ENCODE measurements at regions not wholly inside any gene's neighbourhood (a gene's known extent, or its start where the extent isn't known, plus 50 kb on each side); places are given as distances from the start of the nearest gene placed in this dataset.

GRCh38 chr4:156628858-156629257, 342.7 kb downstream of the PDGFC start:
- no peak for DNase-seq
- no peak overlapping the region for H2AK5ac ChIP-seq (ENCODE audit: low read depth, low read length)
- no peaks in the 10 kb centered on the region for H3K27me3 ChIP-seq (ENCODE audit: control insufficient read depth, insufficient read depth, low read length)
- H2BK15ac ChIP-seq (ENCODE audit: low read depth, low read length) = no peak overlapping the region
- in situ Hi-C loops (cut with MboI; ENCODE audit: low sequenced_read_pairs) = no loop called here
- no peak overlapping the region for H4K5ac ChIP-seq (ENCODE audit: low read depth, low read length)
- no peak overlapping the region for H4K91ac ChIP-seq (ENCODE audit: insufficient read depth, low read depth, low read length)
- POLR2A ChIA-PET (ENCODE audit: unreplicated experiment) = no interaction called here
- CTCF ChIA-PET = no interaction called here
- H3K9me3 ChIP-seq (ENCODE audit: control insufficient read depth, insufficient read depth, low read length) = no peaks in the 10 kb centered on the region
- no peak overlapping the region for H3K23ac ChIP-seq (ENCODE audit: low read depth, low read length)
- no peak for TF ChIP-seq RAD21 (IDR thresholded peaks at IDR 0.05; ENCODE audit: low read length)
- TF ChIP-seq NFE2L2 (IDR thresholded peaks at IDR 0.05; ENCODE audit: low read depth, low read length) = no peak
- TF ChIP-seq MXI1 (IDR thresholded peaks at IDR 0.05; ENCODE audit: borderline replicate concordance, low read depth, low read length) = no peak
- no peak for TF ChIP-seq SMC3 (IDR thresholded peaks at IDR 0.05; ENCODE audit: low read depth, low read length)
- H3K36me3 ChIP-seq (ENCODE audit: control insufficient read depth, insufficient read depth, low read length) = no peaks in the 10 kb centered on the region
- no peak overlapping the region for H3K27ac ChIP-seq (ENCODE audit: insufficient read depth, low read length)
- intact Hi-C loops (cut with micrococcal nuclease) = no loop called here
- WGBS, 2 experiments (ENCODE audit: extremely low coverage in 2 of 2, insufficient read length in 1 of 2) = no CpG with 5 or more reads among the region's 3 CpGs
- H4K8ac ChIP-seq (ENCODE audit: low read depth in 2 of 2, low read length in 2 of 2) = no peak overlapping the region
- no peaks in the 10 kb centered on the region for H3K79me1 ChIP-seq (ENCODE audit: low read depth in 1 of 2, low read length in 2 of 2)
- no peak overlapping the region for H3K56ac ChIP-seq (ENCODE audit: extremely low read depth, insufficient read depth, low read length)
- no peak overlapping the region for H2BK120ac ChIP-seq (ENCODE audit: low read depth, low read length)
- no peak overlapping the region for H3K4me2 ChIP-seq (ENCODE audit: low read depth, low read length)
- no peak overlapping the region for H2BK20ac ChIP-seq (ENCODE audit: low read depth, low read length)
- dilution Hi-C loops (cut with HindIII; ENCODE audit: low sequenced_read_pairs, unreplicated experiment) = no loop called here
- no peak overlapping the region for H3K9ac ChIP-seq (ENCODE audit: low read depth, low read length)
- H2AFZ ChIP-seq (replicated peaks; ENCODE audit: low read length, poor library complexity) = no peak overlapping the region
- H2AK9ac ChIP-seq (replicated peaks; ENCODE audit: low read depth, low read length, poor library complexity) = no peak overlapping the region
- H3K4me3 ChIP-seq (ENCODE audit: insufficient read depth, low read depth, low read length) = no peak overlapping the region
- H4K20me1 ChIP-seq (ENCODE audit: insufficient read depth, low read length) = no peaks in the 10 kb centered on the region
- H3K14ac ChIP-seq (replicated peaks; ENCODE audit: low read depth, low read length) = no peak overlapping the region
- no peaks in the 10 kb centered on the region for H3K9me1 ChIP-seq (ENCODE audit: insufficient read depth, low read length)
- H3K4me1 ChIP-seq (ENCODE audit: control insufficient read depth, insufficient read depth, low read length) = no peaks in the 10 kb centered on the region
- ATAC-seq (ENCODE audit: low read depth) = no peak
- H2BK5ac ChIP-seq (ENCODE audit: low read depth, low read length, poor library complexity, severe bottlenecking) = no peak overlapping the region
- no peak overlapping the region for H3K18ac ChIP-seq (ENCODE audit: low read depth, low read length)
- no TSS peak for BruUV-seq (replicated peaks)
- H3K4ac ChIP-seq (ENCODE audit: low read depth, low read length) = no peak overlapping the region
